Activated T-cell treated with anti-CD3 and anti-CD28 coated beads, Interleukin-2, amount 50 U/mL, for 24 hours (primary cell): ENCODE measurements at regions not wholly inside any gene's neighbourhood (a gene's known extent, or its start where the extent isn't known, plus 50 kb on each side); places are given as distances from the start of the nearest gene placed in this dataset.

Source experiments
- DNase-seq: peaks from one replicate; pipeline ENCODE4 v3.0.0-alpha.2; 2020
- H3K27ac Mint-ChIP-seq: 2 replicates; pipeline ENCODE4 v1.8.0; 2020; ENCODE audit warnings: mild to moderate bottlenecking, mixed read lengths
- H3K27me3 Mint-ChIP-seq: 2 replicates; pipeline ENCODE4 v1.8.0; 2020; ENCODE audit warnings: mixed read lengths
- H3K36me3 Mint-ChIP-seq: 2 replicates; pipeline ENCODE4 v1.8.0; 2020; ENCODE audit warnings: low read depth, mixed read lengths
- H3K4me1 Mint-ChIP-seq: 2 replicates; pipeline ENCODE4 v1.8.0; 2020; ENCODE audit warnings: low read depth, mixed read lengths
- H3K4me3 Mint-ChIP-seq: 2 replicates; pipeline ENCODE4 v1.8.0; 2020; ENCODE audit warnings: mild to moderate bottlenecking, moderate library complexity, mixed read lengths
- H3K9me3 Mint-ChIP-seq: 2 replicates; pipeline ENCODE4 v1.8.0; 2020; ENCODE audit warnings: mixed read lengths

DNA sequence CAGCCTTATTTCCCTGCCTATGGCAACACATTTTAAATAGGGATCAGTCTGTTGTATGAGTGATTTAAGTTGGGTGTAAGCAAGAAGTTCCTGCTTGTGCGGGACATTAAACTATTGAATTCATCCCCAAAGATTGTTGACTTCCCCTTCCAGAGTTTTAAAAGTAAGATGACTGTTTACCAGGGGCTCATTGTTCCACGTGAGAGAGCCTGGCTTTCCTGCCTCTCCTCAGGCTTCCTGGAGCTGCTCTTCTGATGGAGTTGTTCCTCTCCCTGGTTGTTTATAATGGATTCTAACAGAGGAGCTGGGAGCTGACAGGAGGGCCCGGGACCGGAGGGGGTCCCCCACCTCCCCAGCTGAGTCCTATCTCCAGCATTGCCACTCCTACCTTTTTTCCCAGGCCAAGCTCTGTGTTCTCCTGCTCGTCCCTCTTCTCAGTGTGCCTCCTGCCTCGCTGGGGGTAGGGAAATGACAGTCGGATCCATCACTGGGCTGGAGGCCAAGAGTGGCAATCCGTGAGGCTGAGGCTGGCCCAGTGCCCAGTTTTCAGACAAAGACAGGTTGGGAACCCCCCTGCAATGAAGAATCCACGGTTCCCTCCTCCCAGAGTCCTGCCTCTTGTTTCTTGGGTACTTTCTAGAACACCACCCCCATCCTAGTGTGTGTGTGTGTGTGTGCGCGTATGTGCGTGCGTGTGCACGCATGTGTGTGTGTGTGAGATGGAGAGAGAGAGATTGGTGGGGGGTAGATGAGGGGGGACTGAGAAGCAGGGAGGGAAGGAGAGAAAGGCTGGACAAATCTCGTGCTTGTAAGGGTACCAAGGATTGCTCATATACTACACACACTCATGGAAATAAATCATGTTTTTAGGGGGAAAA is 123.7 kb upstream of the NFIB start:
- Mint-ChIP-seq H3K27ac (no peak overlapping the region), H3K4me1 (no peaks in the 10 kb centered on the region), H3K9me3 (no peaks in the 10 kb centered on the region), H3K36me3 (no peaks in the 10 kb centered on the region), H3K27me3 (peaks cover 28% of the 10 kb centered on the region), H3K4me3 (no peak overlapping the region)
- DNase-seq: no peak

DNA sequence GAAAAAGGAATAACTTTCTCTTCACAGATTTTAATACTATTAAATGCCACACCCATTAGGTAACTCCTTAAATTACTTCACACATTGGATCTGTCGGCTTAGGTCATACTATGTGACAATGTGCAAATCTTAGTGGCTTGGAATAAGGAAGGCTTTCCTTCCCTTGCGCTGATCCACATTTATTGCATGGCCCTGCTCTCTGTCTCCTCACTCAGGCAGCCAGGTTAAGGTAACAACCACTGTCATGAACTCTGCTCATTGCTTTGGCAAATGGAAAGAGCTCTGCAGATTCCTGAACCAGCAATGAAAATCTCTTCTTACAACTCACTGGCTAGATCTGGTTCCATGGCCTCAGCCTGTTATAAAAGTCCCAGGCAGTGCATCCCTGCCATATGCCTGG is 121.9 kb upstream of the NFIB start:
- no peak overlapping the region for H3K4me3 Mint-ChIP-seq
- H3K27me3 Mint-ChIP-seq: peaks cover 32% of the 10 kb centered on the region
- H3K27ac Mint-ChIP-seq: no peak overlapping the region
- no peaks in the 10 kb centered on the region for H3K9me3 Mint-ChIP-seq
- H3K36me3 Mint-ChIP-seq: no peaks in the 10 kb centered on the region
- no peak for DNase-seq
- H3K4me1 Mint-ChIP-seq: no peaks in the 10 kb centered on the region

DNA sequence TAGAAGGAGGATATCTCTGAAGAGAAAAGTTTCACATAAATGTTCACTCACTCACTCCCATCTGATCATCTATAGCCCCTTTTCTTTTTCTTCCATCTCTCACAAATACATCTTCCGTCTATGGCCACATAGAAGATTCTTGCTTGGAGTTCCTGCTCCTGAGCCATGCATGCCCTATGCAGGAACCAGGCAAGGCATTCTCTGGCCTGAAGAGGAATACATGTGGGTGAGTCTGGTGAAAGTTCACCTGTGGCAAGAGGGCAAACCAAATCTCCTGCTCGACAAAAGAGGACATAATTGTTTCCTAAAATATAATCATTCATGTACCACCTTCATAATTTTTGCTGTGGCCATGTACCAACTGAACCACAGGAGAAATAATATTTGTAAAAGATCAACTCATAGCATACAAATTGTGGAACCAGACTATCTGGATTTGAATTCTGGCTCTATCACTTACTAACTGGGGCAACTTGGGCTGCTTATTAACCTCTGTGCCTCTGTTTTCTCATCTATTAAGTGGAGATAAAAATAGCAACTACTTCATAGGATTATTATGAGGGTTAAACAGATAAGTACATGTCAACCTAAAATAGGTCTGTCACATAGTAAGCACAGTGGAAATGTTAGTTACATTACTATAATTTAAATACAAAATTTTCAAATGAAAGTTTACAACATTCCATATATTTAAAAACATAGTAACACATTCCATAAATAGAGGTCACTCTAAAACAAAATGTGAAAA is 121.2 kb upstream of the NFIB start:
- Mint-ChIP-seq H3K9me3 (no peaks in the 10 kb centered on the region), H3K27me3 (peaks cover 32% of the 10 kb centered on the region), H3K4me1 (no peaks in the 10 kb centered on the region), H3K36me3 (no peaks in the 10 kb centered on the region), H3K4me3 (no peak overlapping the region), H3K27ac (no peak overlapping the region)
- DNase-seq: no peak

DNA sequence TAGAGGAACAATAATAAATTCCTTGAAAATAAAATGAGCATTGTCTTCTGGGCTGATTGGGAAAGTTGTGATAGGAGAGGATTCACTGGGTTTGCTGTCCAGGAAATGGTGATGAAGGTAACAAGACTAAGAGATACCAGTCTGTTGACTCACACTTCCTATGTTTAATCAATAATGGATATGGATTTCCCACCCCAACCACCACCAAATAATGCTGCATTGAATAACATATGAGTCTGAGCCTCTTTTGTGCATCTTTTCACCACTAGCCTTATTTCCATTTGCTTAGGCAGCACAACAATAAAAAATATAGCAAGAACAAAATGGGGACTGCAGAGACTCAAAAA is 120.2 kb upstream of the NFIB start:
- Mint-ChIP-seq H3K9me3 (no peaks in the 10 kb centered on the region), H3K4me3 (no peak overlapping the region), H3K4me1 (no peaks in the 10 kb centered on the region), H3K36me3 (no peaks in the 10 kb centered on the region), H3K27me3 (peaks cover 32% of the 10 kb centered on the region), H3K27ac (no peak overlapping the region)
- no peak for DNase-seq

DNA sequence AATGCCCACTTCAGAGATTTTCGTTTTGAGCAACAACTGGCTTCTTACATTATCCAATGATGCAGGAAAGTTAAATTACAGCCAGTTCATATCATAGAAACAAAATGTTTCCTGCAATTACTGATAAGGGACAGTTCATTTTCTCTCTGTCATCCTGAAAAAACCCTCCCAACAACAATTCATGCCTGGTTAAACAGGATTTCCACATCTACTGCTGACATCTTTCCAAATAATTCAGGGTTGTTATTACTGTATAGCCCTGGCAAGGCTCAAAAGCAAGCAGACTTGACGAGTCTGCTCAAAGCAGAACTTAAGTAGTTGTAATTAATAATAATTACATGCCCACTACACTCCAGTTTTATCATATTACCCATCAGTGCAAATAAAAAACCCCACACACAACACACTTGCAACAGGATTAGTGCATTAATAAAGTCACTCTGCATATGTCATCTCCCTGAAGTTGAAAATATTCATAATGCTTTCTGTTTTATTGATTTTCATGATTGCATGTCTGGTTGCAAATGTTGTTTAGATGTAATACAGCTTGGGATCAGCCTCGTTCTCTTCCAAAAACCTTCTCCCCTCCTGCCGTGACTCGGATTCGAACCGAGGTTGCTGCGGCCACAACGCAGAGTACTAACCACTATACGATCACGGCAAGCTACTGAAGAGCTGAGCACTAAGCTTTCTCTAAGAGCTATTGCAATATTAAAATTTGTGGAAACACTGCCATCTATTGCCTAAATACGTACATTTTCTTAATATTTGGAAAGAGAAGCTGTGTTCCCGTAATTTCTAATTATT is 119.6 kb upstream of the NFIB start:
- DNase-seq: no peak
- Mint-ChIP-seq H3K4me3 (no peak overlapping the region), H3K27me3 (peaks cover 34% of the 10 kb centered on the region), H3K36me3 (no peaks in the 10 kb centered on the region), H3K4me1 (peaks cover 2% of the 10 kb centered on the region), H3K27ac (no peak overlapping the region), H3K9me3 (no peaks in the 10 kb centered on the region)

DNA sequence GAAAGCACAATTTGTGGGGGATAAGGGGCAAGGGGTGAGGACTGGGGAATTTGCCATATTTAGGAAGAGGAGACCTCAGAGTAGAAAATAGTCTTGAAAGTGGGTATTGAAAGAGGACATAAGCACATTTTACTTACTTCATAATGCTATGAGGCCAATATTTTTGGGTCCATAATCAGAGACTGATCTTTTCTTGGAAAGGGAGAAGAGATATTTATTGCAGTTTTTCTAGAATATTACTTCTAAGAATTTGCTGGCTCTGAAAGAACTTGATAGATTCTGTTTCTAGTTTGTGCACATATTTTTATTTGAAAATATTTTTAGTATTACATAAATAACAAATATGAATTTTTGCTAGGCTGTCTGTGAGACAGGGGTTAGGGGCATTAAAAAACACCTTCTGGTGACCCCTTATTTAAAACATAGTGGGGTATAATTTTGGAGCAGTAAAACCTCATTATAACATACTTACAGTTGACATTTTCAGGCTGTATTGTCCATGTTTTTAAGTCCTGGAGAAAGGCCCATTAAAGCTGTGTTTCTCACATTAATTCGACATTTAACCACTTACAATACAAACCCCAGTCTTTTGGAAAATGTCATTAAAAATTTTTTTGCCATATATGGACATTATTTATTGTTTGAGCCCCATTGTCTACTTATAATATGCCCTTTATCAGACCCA is 118.9 kb upstream of the NFIB start:
- Mint-ChIP-seq H3K27me3 (peaks cover 35% of the 10 kb centered on the region), H3K9me3 (no peaks in the 10 kb centered on the region), H3K36me3 (no peaks in the 10 kb centered on the region), H3K4me3 (no peak overlapping the region), H3K27ac (no peak overlapping the region), H3K4me1 (peaks cover 2% of the 10 kb centered on the region)
- DNase-seq: no peak

DNA sequence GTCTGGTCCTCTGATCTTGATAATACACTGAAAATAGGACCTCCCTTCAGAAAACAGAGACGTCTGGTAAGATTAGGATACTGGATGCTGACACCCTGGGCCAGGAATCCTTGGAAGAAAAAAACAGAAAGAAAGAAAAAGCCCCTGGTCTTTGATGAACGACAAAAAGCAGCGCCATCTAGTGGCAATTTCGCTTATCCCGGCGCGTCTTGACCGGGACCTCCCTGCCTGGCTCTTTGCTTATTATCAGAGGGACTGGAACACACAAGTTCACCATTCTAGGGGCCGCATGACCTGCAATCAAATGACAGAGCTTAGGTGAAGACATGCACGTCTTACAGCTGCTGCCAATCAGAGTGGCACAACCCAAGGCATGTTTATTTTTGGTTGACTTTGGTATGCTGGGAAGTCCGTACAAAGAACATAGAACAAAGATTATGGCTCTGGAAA is 114.9 kb upstream of the NFIB start:
- Mint-ChIP-seq H3K4me1 (peaks cover 2% of the 10 kb centered on the region), H3K27me3 (peaks cover 22% of the 10 kb centered on the region)
- DNase-seq: peak; percentile 33

DNA sequence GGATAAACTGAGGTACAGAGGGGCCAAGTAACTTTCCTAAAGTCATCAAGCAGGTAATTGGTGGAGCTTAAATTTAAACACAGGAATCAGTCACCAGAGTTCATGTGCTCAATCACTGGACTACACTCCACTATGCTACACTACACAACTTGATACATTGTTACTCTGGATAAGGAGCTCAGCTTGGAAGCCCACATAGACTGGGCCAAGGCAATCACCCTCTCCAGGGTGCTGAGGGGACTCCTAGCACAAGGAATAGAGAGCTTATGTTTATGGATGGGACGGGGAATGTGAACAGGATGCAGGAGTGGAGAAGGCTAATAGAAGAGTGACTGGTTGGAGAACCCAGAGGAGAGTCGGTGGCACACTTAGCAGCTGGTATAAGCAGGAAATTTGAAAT is 113.5 kb upstream of the NFIB start:
- no peak for DNase-seq
- Mint-ChIP-seq H3K4me3 (no peak overlapping the region), H3K27ac (no peak overlapping the region), H3K9me3 (no peaks in the 10 kb centered on the region), H3K36me3 (no peaks in the 10 kb centered on the region), H3K4me1 (peaks cover 2% of the 10 kb centered on the region), H3K27me3 (peaks cover 13% of the 10 kb centered on the region)

More for the DNA sequence above, 114.9 kb upstream of the NFIB start:
- H3K4me3 Mint-ChIP-seq: no peak overlapping the region
- H3K9me3 Mint-ChIP-seq: no peaks in the 10 kb centered on the region
- H3K27ac Mint-ChIP-seq: no peak overlapping the region
- H3K36me3 Mint-ChIP-seq: no peaks in the 10 kb centered on the region

DNA sequence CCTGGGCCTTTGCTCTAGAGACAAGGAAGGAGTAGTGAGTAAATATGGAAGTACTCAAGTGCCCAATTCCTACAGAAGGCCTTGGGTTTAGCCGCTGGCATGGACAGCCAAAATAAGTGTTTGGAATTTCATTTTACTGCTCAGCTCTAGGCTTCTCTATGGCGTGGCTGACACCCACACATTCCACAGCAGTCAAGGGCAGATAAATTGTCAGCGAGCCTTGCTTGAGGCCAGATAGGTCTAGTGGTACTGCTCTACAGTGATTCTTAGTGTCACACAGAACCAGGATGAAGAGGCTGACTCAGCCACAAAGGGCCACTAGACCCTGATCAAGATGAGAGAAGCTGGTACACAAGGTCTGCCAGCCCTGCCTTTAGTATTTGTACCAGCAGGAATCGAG is 111.0 kb upstream of the NFIB start:
- Mint-ChIP-seq H3K9me3 (no peaks in the 10 kb centered on the region), H3K4me1 (peaks cover 2% of the 10 kb centered on the region), H3K36me3 (no peaks in the 10 kb centered on the region), H3K4me3 (no peak overlapping the region), H3K27ac (no peak overlapping the region), H3K27me3 (peaks cover 10% of the 10 kb centered on the region)
- no peak for DNase-seq

DNA sequence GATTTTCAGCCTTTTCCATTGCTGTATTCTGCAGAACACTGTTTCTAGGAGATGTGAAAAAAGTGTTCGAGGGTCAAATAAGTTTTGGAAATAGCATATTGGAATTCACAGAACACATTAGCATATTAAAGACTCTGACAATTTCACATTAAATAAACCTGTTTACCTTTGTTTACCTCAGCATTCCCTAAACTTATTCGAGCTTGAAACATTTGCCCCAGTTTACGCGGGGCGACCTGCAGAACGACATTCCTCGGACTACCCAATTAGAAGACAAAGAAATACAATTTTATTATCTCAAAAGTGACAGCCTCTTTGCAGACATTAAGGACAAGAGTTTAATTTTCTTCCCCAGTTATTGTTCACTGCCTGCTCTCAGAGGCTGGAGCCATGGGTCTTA is 110.3 kb upstream of the NFIB start:
- no peak overlapping the region for H3K4me3 Mint-ChIP-seq
- peaks cover 10% of the 10 kb centered on the region for H3K27me3 Mint-ChIP-seq
- DNase-seq: no peak
- H3K27ac Mint-ChIP-seq: no peak overlapping the region
- peaks cover 2% of the 10 kb centered on the region for H3K4me1 Mint-ChIP-seq
- no peaks in the 10 kb centered on the region for H3K9me3 Mint-ChIP-seq
- H3K36me3 Mint-ChIP-seq: no peaks in the 10 kb centered on the region

DNA sequence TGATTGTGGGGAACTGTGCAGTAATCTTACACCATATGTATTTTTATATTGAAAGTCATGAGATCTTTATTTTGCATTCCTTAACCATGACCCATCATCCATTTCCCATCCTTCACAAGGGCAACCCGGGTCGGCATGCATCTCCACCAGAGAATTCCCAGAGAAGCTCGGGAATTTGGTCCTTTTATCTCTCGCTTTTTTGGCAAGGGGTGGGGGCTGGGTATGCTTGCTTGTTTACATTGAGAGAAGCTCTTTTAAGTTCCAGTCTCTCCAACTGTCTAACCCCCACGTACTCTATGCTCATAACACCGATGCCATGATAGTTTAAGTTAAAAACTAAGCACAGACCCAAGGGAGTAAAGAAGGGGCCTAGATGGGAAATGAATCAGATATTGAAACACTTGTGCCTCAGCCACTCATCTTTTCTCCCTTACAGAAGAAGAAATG is 109.9 kb upstream of the NFIB start:
- Mint-ChIP-seq H3K9me3 (no peaks in the 10 kb centered on the region), H3K4me1 (peaks cover 2% of the 10 kb centered on the region), H3K4me3 (no peak overlapping the region), H3K36me3 (no peaks in the 10 kb centered on the region), H3K27ac (no peak overlapping the region), H3K27me3 (peaks cover 10% of the 10 kb centered on the region)
- no peak for DNase-seq

DNA sequence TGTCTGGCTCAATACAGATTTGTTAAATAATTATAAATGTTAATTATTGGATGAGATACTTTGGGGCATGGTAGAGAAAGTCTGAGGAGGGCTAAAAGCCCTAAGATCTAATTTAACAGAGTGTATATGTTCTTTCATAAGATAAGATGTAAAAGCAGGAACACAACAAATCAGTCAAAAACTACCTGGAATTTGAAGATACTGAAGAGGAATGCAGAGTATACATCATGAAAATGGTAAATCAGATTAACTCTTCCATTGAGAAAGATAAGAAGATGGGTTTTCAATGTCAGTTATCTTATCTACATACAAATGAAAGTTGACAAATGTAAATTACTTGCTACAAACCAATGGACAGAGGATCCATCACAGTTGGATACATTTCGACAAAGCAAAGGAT is 107.3 kb upstream of the NFIB start:
- Mint-ChIP-seq H3K9me3 (no peaks in the 10 kb centered on the region), H3K36me3 (no peaks in the 10 kb centered on the region), H3K4me1 (no peaks in the 10 kb centered on the region), H3K4me3 (no peak overlapping the region), H3K27me3 (no peaks in the 10 kb centered on the region), H3K27ac (no peak overlapping the region)
- no peak for DNase-seq

DNA sequence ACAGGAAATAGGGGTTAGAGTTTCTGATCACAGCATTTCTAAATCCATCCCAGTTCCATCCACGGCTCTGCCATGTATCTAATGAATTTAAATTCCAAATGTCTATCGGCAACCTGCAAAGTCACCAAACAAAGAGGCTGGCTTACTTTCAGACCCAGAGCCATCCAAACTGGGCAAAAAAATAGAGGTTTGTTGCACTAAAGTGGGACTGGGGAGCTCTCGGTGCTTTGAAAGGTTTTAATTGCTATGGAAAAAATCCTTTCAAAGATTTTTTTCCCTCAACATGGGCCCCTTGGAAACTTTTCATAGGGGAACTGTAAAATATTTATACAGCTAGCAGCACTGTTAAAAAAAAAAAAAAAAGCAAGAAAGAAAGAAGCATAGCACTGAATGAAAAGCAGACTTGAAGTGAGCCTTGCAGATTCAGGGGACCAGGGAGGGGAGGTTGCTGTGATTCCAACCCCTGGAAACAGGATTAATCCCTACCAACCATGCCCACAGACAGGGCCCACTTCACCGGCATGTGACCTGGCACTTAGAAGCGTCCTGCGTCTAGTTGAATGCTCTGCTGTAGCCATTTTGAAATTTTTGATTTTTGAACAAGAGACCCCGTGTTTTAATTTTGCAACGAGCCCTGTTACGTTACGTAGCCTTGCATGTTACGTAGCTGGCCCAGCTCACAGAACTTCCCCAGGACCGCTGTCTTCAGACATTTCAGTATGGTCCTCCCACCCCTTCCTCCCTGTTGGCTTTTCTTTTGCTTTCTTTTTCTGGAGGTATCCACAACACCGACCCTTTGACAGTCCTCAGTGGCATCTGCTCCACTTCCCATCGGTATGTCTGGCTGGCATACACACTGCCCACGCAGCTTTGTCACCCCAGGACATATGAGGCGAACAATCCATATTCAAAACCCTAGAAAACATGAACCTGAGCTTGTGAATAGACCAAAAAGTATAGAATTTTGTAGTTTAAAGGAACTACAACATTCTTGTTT is 105.3 kb upstream of the NFIB start:
- H3K27me3 Mint-ChIP-seq: no peaks in the 10 kb centered on the region
- no peaks in the 10 kb centered on the region for H3K9me3 Mint-ChIP-seq
- no peak overlapping the region for H3K4me3 Mint-ChIP-seq
- no peaks in the 10 kb centered on the region for H3K36me3 Mint-ChIP-seq
- H3K4me1 Mint-ChIP-seq: no peaks in the 10 kb centered on the region
- H3K27ac Mint-ChIP-seq: no peak overlapping the region
- DNase-seq: no peak
